GM19372 (cell line): ENCODE measurements at regions not wholly inside any gene's neighbourhood (a gene's known extent, or its start where the extent isn't known, plus 50 kb on each side); places are given as distances from the start of the nearest gene placed in this dataset.
"Not testable (repeated sequence)": the region's sequence is repeated elsewhere in the genome, so short reads cannot be mapped to it uniquely, and the experiment has no call there.

Source experiments
- ATAC-seq: cut with Tn5 transposase; IDR thresholded peaks from one replicate; pipeline ENCODE4 v1.9.1; 2021; ENCODE audit warnings: mild to moderate bottlenecking, low read depth, moderate library complexity; ENCODE audit not compliant: unreplicated experiment

- no peak for ATAC-seq
Measured at GRCh38 chr14:56998728-56999127, 188.4 kb upstream of the OTX2 start.

- ATAC-seq: no peak
Measured at GRCh38 chr14:56996721-56997399, 186.6 kb upstream of the OTX2 start.

GRCh38 chr14:56995010-56995409, 184.7 kb upstream of the OTX2 start:
- no peak for ATAC-seq

- no peak for ATAC-seq
Measured at GRCh38 chr14:56992332-56992820, 182.1 kb upstream of the OTX2 start.

- not testable (repeated sequence) for ATAC-seq
Measured at GRCh38 chr14:56990991-56991627, 180.8 kb upstream of the OTX2 start.

- ATAC-seq: no peak
Measured at GRCh38 chr14:56989359-56989758, 179.1 kb upstream of the OTX2 start.

- no peak for ATAC-seq
Measured at GRCh38 chr14:56979936-56980335, 169.7 kb upstream of the OTX2 start.

- no peak for ATAC-seq
Measured at GRCh38 chr14:56976211-56976610, 165.9 kb upstream of the OTX2 start.

- no peak for ATAC-seq
Measured at GRCh38 chr14:56975521-56975920, 165.2 kb upstream of the OTX2 start.

GRCh38 chr14:56972948-56973347, 162.7 kb upstream of the OTX2 start:
- no peak for ATAC-seq

GRCh38 chr14:56964895-56965294, 154.6 kb upstream of the OTX2 start:
- ATAC-seq: no peak

GRCh38 chr14:56963381-56963780, 153.1 kb upstream of the OTX2 start:
- ATAC-seq: no peak

GRCh38 chr14:56962444-56963080, 152.3 kb upstream of the OTX2 start:
- no peak for ATAC-seq

- ATAC-seq: no peak
Measured at GRCh38 chr14:56959869-56960268, 149.6 kb upstream of the OTX2 start.

GRCh38 chr14:56959121-56959520, 148.8 kb upstream of the OTX2 start:
- no peak for ATAC-seq

GRCh38 chr14:56956182-56956581, 145.9 kb upstream of the OTX2 start:
- no peak for ATAC-seq

- ATAC-seq: no peak
Measured at GRCh38 chr14:56955745-56956144, 145.5 kb upstream of the OTX2 start.

- no peak for ATAC-seq
Measured at GRCh38 chr14:56953884-56954283, 143.6 kb upstream of the OTX2 start.

GRCh38 chr14:56952766-56953473, 142.6 kb upstream of the OTX2 start:
- no peak for ATAC-seq

GRCh38 chr14:56949828-56950227, 139.5 kb upstream of the OTX2 start:
- ATAC-seq: no peak

- ATAC-seq: no peak
Measured at GRCh38 chr14:56945291-56945690, 135.0 kb upstream of the OTX2 start.
